Psoas muscle (tissue), 7 donors: ENCODE measurements at regions not wholly inside any gene's neighbourhood (a gene's known extent, or its start where the extent isn't known, plus 50 kb on each side); places are given as distances from the start of the nearest gene placed in this dataset.

Source experiments
- ATAC-seq, 4 donors: fragments of 200-7000 bp; cut with Tn5 transposase; one replicate each; pipeline ENCODE4 v1.9.1; 2020; ENCODE audit warnings: moderate library complexity in 3 of 4, mild to moderate bottlenecking in 2 of 4
- DNase-seq, 2 donors: peaks; one replicate each; pipeline ENCODE4 v3.0.0-alpha.2; 2020
- H3K27ac ChIP-seq: fragments of 200-600 bp; one replicate; pipeline ENCODE4 v1.8.0; 2022
- H3K27me3 ChIP-seq, 3 donors: fragments of 200-600 bp in 1 of 3; one replicate each; pipeline versions ENCODE4 v1.6.1 to v1.8.0; 2013 to 2022; ENCODE audit warnings: low read length in 2 of 3, mild to moderate bottlenecking in 2 of 3, moderate library complexity in 1 of 3; ENCODE audit not compliant: insufficient read depth in 3 of 3
- H3K36me3 ChIP-seq, 2 donors: fragments of 200-600 bp in 1 of 2; one replicate each; pipeline versions ENCODE4 v1.6.1 to v1.8.0; 2013 to 2022; ENCODE audit warnings: low read depth in 1 of 2, mild to moderate bottlenecking in 1 of 2, moderate library complexity in 1 of 2; ENCODE audit not compliant: insufficient read depth in 1 of 2
- H3K4me1 ChIP-seq: fragments of 200-600 bp; one replicate; pipeline ENCODE4 v1.8.0; 2022
- H3K4me3 ChIP-seq: fragments of 200-600 bp; one replicate; pipeline ENCODE4 v1.8.0; 2022; ENCODE audit warnings: mild to moderate bottlenecking
- H3K9me3 ChIP-seq: fragments of 200-600 bp; one replicate; pipeline ENCODE4 v1.8.0; 2022
- CTCF ChIP-seq: fragments of 200-600 bp; IDR thresholded peaks from one replicate; pipeline ENCODE4 v1.8.0; 2022; ENCODE audit warnings: antibody characterized with exemption
- WGBS, 3 donors: extraction: QIAGEN DNeasy Blood & Tissue Kit; methylation state at CpG; one replicate each; pipeline versions ENCODE4 v1.1.6 to v1.1.7; 2013; 5-methylcytosine and 5-hydroxymethylcytosine counted together
- intact Hi-C, 2 donors: fragments of 100-400 bp; cut with DNase I; formaldehyde crosslinking; loops; one replicate each; pipeline versions ENCODE4 v1.11.0 to v1.14.2; 2022
- donor health status: healthy with polysubstance abuse.
- donor health status: DM: no; HTN: no; CAD: no; lungs with moderate emphysema.
- donor health status: Bipolar disorder and iron deficiency.
- donor health status: healthy.
- donor health status: DM: yes; HTN: yes; CAD: no.
- donor health status: DM: no; HTN: no; CAD: no.
- donor health status: DM: yes; HTN: yes; CAD: no.

DNA sequence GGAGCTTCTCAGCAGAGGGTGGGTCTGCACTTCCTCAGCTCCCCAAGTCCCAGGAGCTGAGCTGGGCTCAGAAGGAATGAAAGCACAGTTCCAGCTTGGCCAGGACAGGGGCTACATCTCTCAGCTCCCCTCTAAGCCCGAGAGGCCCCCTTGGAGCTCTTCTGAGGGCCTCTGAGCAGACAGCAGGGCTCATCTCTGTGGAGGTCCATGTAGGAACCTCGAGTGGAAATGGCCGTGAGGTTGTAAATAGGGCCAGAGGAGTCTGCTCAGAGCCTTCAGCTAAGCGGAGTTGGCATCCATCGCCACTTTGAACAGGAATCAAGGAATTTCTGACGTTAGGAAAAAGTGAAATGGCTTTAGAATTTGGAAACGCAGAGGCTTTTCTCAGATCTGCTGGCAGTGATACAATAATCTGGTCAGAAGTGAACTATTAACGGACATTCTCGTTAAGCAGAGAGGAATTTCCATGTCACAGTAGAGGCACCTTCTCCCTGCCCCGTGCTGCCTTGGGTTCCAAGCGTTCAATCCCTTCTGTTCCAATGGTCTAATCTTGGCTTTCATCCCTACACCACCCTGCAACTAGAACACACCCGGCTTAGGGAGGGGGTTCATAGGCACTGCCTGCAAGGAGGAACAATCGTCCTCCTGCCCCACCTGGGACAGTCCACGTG is 213.9 kb downstream of the NDUFA10 start:
- no peak for DNase-seq
- no peak for ATAC-seq
- intact Hi-C loops: no loop called here
- WGBS, 3 donors: 34 to 50% (median 36%) methylated on average over 14 of the region's 14 CpGs
- Histone ChIP-seq H3K4me1 (peaks cover 8% of the 10 kb centered on the region), H3K4me3 (no peak overlapping the region), H3K27me3 (peaks cover 0 to 4% (median 2%) of the 10 kb centered on the region in 3 donors), H3K36me3 (no peaks in the 10 kb centered on the region), H3K9me3 (no peaks in the 10 kb centered on the region), H3K27ac (no peak overlapping the region)
- no peak for TF ChIP-seq CTCF

GRCh38 chr2:239809391-239809790 is 215.8 kb downstream of the NDUFA10 start:
- H3K27ac ChIP-seq: no peak overlapping the region
- no peak overlapping the region for H3K4me3 ChIP-seq
- TF ChIP-seq CTCF: no peak
- 52 to 73% (median 59%) methylated on average over 11 of the region's 11 CpGs for WGBS, 3 donors
- intact Hi-C loops: no loop called here
- no peaks in the 10 kb centered on the region for H3K36me3 ChIP-seq
- DNase-seq (no peak), ATAC-seq (no peak)
- peaks cover 1% of the 10 kb centered on the region for H3K4me1 ChIP-seq
- H3K9me3 ChIP-seq: no peaks in the 10 kb centered on the region
- peaks cover 0 to 4% (median 2%) of the 10 kb centered on the region in 3 donors for H3K27me3 ChIP-seq

GRCh38 chr2:239807568-239807967 is 217.6 kb downstream of the NDUFA10 start:
- WGBS, 3 donors: 92 to 94% (median 93%) methylated on average over 10 of the region's 10 CpGs
- Histone ChIP-seq H3K9me3 (no peaks in the 10 kb centered on the region), H3K36me3 (no peaks in the 10 kb centered on the region), H3K4me3 (no peak overlapping the region), H3K4me1 (no peaks in the 10 kb centered on the region), H3K27me3 (no peaks in the 10 kb centered on the region), H3K27ac (no peak overlapping the region)
- ATAC-seq (no peak), DNase-seq (no peak)
- TF ChIP-seq CTCF: no peak
- intact Hi-C loops: no loop called here

DNA sequence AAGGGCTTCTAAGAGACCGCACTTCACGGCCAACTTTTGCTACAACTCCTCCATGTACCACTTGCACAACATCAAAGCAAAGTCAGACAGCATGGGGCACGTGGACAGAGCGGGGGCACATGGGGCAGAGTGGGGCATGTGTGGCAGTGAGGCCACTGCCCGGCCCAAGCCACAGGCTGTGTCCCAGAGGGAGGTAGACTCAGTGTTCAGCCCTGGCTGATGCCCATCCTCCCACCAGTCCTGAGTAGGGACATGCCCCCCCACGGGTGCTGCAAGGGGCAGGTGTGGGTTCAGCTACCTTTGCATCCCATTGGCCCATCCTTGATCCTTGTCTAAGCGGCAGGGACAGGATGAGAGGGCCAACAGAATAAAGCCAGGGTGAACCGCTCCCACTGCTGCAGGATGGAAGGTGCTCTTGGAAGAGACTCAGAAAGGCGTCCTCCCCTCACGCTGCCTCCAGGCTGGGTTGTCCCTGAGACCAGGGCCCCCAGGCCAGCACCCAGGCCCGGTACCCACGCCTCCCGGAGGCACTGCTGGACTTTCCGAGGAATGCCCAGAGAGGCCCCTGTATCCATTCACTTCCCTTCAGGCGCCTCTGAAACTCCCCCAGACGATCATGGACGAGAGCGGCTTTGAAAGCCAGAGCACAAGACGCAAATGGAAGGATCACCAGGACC is 218.2 kb downstream of the NDUFA10 start:
- Histone ChIP-seq H3K4me3 (no peak overlapping the region), H3K27me3 (no peaks in the 10 kb centered on the region), H3K27ac (no peak overlapping the region), H3K36me3 (no peaks in the 10 kb centered on the region), H3K4me1 (no peaks in the 10 kb centered on the region), H3K9me3 (no peaks in the 10 kb centered on the region)
- intact Hi-C loops: no loop called here
- 86 to 93% (median 89%) methylated on average over 19 of the region's 19 CpGs for WGBS, 3 donors
- no peak for ATAC-seq
- no peak for DNase-seq
- TF ChIP-seq CTCF: no peak
